K562 (cell line): ENCODE measurements at regions not wholly inside any gene's neighbourhood (a gene's known extent, or its start where the extent isn't known, plus 50 kb on each side); places are given as distances from the start of the nearest gene placed in this dataset.
"Not testable (repeated sequence)": the region's sequence is repeated elsewhere in the genome, so short reads cannot be mapped to it uniquely, and the experiment has no call there.

Experiments
- ATAC-seq: fragments of 200-7000 bp; cut with Tn5 transposase; 3 replicates; pipeline ENCODE4 v1.9.1; 2020; ENCODE audit warnings: moderate library complexity
- BruUV-seq: library from RNA; stranded (reverse); fragments of 400-500 nt; replicated peaks from 2 replicates; lab custom pipeline; 2021; lab: Mats Ljungman, UMichigan
- CTCF ChIA-PET: fragments of 300-600 bp; formaldehyde crosslinking; extraction: SDS; loops from one replicate; lab custom pipeline; 2021; ENCODE audit warnings: low intra/inter-chr PET ratio; lab: Yijun Ruan, JAX
- POLR2A ChIA-PET: fragments of 300-600, 350-650 bp; sonication (Branson Sonifier 250); formaldehyde crosslinking; extraction: SDS; loops from one replicate; lab custom pipeline; 2021; ENCODE audit warnings: antibody characterized with exemption, inconsistent platforms; lab: Yijun Ruan, JAX
- DNase-seq, 4 experiments: peaks; one replicate each; pipeline versions ENCODE4 v3.0.0 to v3.0.0-alpha.2; 2011 to 2018; ENCODE audit warnings: low spot score in 3 of 4, mixed read lengths in 3 of 4; ENCODE audit errors: extremely low read depth in 1 of 4
- FAIRE-seq: peaks from 2 replicates; lab custom pipeline; 2011; peaks lifted over from hg19 to GRCh38; lab: Jason Lieb, UNC
- H2AFZ ChIP-seq: 2 replicates; pipeline ENCODE4 v1.6.0; 2011; ENCODE audit warnings: low read depth, low read length, control low read depth, inconsistent platforms
- H3K27ac ChIP-seq: fragments of 200-600 bp; 3 replicates; pipeline ENCODE4 v1.8.0; 2011; ENCODE audit warnings: low read depth, mild to moderate bottlenecking, control low read depth, inconsistent platforms, low read length, moderate library complexity, mixed read lengths; ENCODE audit errors: extremely low read depth
- H3K27me3 ChIP-seq, 2 experiments: fragments of 300-600 bp in 1 of 2; 2 replicates in 1 of 2; 3 replicates in 1 of 2; pipeline versions ENCODE4 v1.6.0 to v1.8.0; 2011; ENCODE audit warnings: inconsistent platforms in 2 of 2, low read length in 2 of 2, mild to moderate bottlenecking in 1 of 2, mixed read lengths in 1 of 2, moderate library complexity in 1 of 2; ENCODE audit not compliant: control insufficient read depth in 2 of 2, insufficient read depth in 2 of 2
- H3K36me3 ChIP-seq: fragments of 300-600 bp; 3 replicates; pipeline ENCODE4 v1.8.0; 2011; ENCODE audit warnings: mild to moderate bottlenecking, low read length, inconsistent platforms; ENCODE audit not compliant: control insufficient read depth, insufficient read depth
- H3K4me1 ChIP-seq, 2 experiments: fragments of 200-600 bp in 1 of 2; replicated peaks in 1 of 2; 2 replicates in 1 of 2; 3 replicates in 1 of 2; pipeline versions ENCODE4 v1.5.1 to v1.8.0; 2011; ENCODE audit warnings: inconsistent platforms in 2 of 2, low read length in 2 of 2, mild to moderate bottlenecking in 1 of 2, mixed read lengths in 1 of 2, moderate library complexity in 1 of 2; ENCODE audit not compliant: control insufficient read depth in 2 of 2, insufficient read depth in 2 of 2
- H3K4me2 ChIP-seq: 2 replicates; pipeline ENCODE4 v1.6.1; 2011; ENCODE audit warnings: low read length, control low read depth, inconsistent platforms, mixed read lengths; ENCODE audit not compliant: insufficient read depth
- H3K4me3 ChIP-seq: fragments of 200-600 bp; sonication (generic), shearing (Covaris generic); 2 replicates; pipeline ENCODE4 v1.5.1; 2016; ENCODE audit warnings: control low read depth, inconsistent platforms
- H3K79me2 ChIP-seq: fragments of 200-600 bp; 3 replicates; pipeline ENCODE4 v1.8.0; 2011; ENCODE audit warnings: low read length, inconsistent platforms; ENCODE audit not compliant: control insufficient read depth, insufficient read depth
- H3K9ac ChIP-seq, 2 experiments: 2 replicates each; pipeline versions ENCODE4 v1.6.0 to v1.6.1; 2011; ENCODE audit warnings: low read depth in 2 of 2, low read length in 2 of 2, control low read depth in 1 of 2, inconsistent platforms in 1 of 2, mild to moderate bottlenecking in 1 of 2, mixed read lengths in 1 of 2; ENCODE audit not compliant: insufficient read depth in 1 of 2
- H3K9me1 ChIP-seq: one replicate; pipeline ENCODE4 v1.6.0; 2011; ENCODE audit warnings: inconsistent platforms, mild to moderate bottlenecking, low read length, moderate library complexity; ENCODE audit not compliant: control insufficient read depth, insufficient read depth
- H3K9me3 ChIP-seq: replicated peaks from 2 replicates; pipeline ENCODE4 v1.5.1; 2011; ENCODE audit warnings: low read depth, low read length, inconsistent platforms; ENCODE audit not compliant: control insufficient read depth, insufficient read depth
- H4K20me1 ChIP-seq: replicated peaks from 2 replicates; pipeline ENCODE4 v1.6.1; 2011; ENCODE audit warnings: low read length, inconsistent platforms, mixed read lengths; ENCODE audit not compliant: control insufficient read depth, insufficient read depth
- CEBPG ChIP-seq, 3 experiments: fragments of 200-800 bp in 1 of 3; sonication (Bioruptor generic) in 1 of 3; sonication (generic) in 1 of 3; formaldehyde crosslinking in 1 of 3; IDR thresholded peaks in 2 of 3; conservative IDR thresholded peaks in 1 of 3; 2 replicates each; pipeline versions ENCODE4 v1.6.1 to v1.8.0; 2016 to 2022; ENCODE audit warnings: missing compliant biosample characterization in 2 of 3, missing genetic modification characterization in 2 of 3, mild to moderate bottlenecking in 1 of 3, missing genetic modification reagents in 1 of 3
- KAT8 ChIP-seq: fragments of 450-650 bp; IDR thresholded peaks from 2 replicates; pipeline ENCODE4 v1.6.1; 2016; ENCODE audit warnings: low read depth, mild to moderate bottlenecking
- LARP7 ChIP-seq: fragments of 450-650 bp; IDR thresholded peaks from 2 replicates; pipeline ENCODE4 v1.6.1; 2016
- NR3C1 ChIP-seq: sonication (generic); formaldehyde crosslinking; IDR thresholded peaks from 2 replicates; pipeline ENCODE4 v1.8.1; 2022; ENCODE audit warnings: missing genetic modification reagents
- POU5F1 ChIP-seq: fragments of 150-350 bp; IDR thresholded peaks from 2 replicates; pipeline ENCODE4 v1.6.1; 2014; ENCODE audit warnings: borderline replicate concordance, low read length, low read depth, mild to moderate bottlenecking; ENCODE audit not compliant: partially characterized antibody
- TBP ChIP-seq: optimal IDR thresholded peaks from 2 replicates; pipeline ENCODE3; 2011; ENCODE audit warnings: low read depth, low read length, improper control_type of control experiment
- ZNF175 ChIP-seq: fragments of 200-800 bp; sonication (Bioruptor generic); IDR thresholded peaks from 2 replicates; pipeline ENCODE4 v1.6.1; 2016; ENCODE audit warnings: low read depth, mild to moderate bottlenecking, missing genetic modification characterization, missing compliant biosample characterization
- ZNF561 ChIP-seq: fragments of 450-650 bp; formaldehyde crosslinking; conservative IDR thresholded peaks from 2 replicates; pipeline ENCODE4 v1.4.0; 2020; ENCODE audit warnings: mild to moderate bottlenecking, moderate library complexity
- WGBS: fragments of 100-300 bp; shearing (Covaris generic); methylation state at CpG from one replicate; pipeline ENCODE4 v1.1.6; 2016; ENCODE audit warnings: low coverage, mixed read lengths; ENCODE audit not compliant: insufficient coverage; ENCODE audit errors: missing lambda C conversion rate; 5-methylcytosine and 5-hydroxymethylcytosine counted together
- in situ Hi-C: fragments of 300-500 bp; cut with MboI; formaldehyde crosslinking; loops from 4 replicates; pipeline ENCODE4 v1.15.0; 2018; ENCODE audit warnings: inconsistent platforms, mixed read lengths
- intact Hi-C: fragments of 100-400 bp; cut with micrococcal nuclease; formaldehyde crosslinking; loops from 2 replicates; pipeline ENCODE4 v1.14.2; 2022
- TF ChIP-seq, protein P1 (sequence below): sonication (generic); formaldehyde crosslinking; IDR thresholded peaks from 2 replicates; pipeline ENCODE4 v1.8.0; 2022; ENCODE audit warnings: missing genetic modification reagents, mild to moderate bottlenecking, moderate library complexity, borderline replicate concordance
- TF ChIP-seq, protein P2 (sequence below): fragments of 450-650 bp; formaldehyde crosslinking; IDR thresholded peaks from 2 replicates; pipeline ENCODE4 v1.4.0; 2020; ENCODE audit warnings: mild to moderate bottlenecking, moderate library complexity

DNA sequence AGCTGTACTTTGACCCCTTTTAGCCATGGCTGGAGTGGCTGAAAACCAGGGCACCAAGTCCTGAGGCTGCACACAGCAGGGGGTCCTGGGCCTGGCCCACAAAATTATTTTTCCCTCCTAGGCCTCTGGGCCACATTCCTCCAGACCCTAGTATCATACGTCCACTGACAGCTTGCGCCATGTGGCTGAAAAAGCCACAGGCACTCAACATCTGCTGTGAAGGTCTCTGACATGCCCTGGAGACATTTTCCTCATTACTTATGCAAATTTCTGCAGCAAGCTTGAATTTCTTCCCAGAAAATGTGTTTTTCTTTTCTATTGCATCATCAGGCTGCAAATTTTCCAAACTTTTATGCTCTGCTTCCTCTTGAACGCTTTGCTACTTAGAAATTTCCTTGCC lies 239.0 kb downstream of the SQOR start:
- FAIRE-seq (no peak), ATAC-seq (no peak), DNase-seq (no peak)
- Histone ChIP-seq H3K4me1 (no peaks in the 10 kb centered on the region), H3K36me3 (no peaks in the 10 kb centered on the region), H3K9me3 (no peaks in the 10 kb centered on the region), H3K27me3 (no peaks in the 10 kb centered on the region), H2AFZ (no peak overlapping the region), H3K9ac (no peak overlapping the region), H4K20me1 (no peaks in the 10 kb centered on the region), H3K9me1 (no peaks in the 10 kb centered on the region), H3K4me2 (no peak overlapping the region), H3K4me3 (no peak overlapping the region), H3K27ac (no peak overlapping the region), H3K79me2 (no peaks in the 10 kb centered on the region)
- TF ChIP-seq CEBPG (CRISPR knock-in tag; IDR thresholded peaks at IDR 0.05) (no peak), CEBPG (tag; conservative IDR thresholded peaks at IDR 0.05 in 1 of 2, IDR thresholded peaks at IDR 0.05 in 1 of 2) (no peak), NR3C1 (CRISPR knock-in tag) (no peak), KAT8 (no peak), ZNF561 (CRISPR knock-in tag) (no peak), POU5F1 (no peak), ZNF175 (no peak), TBP (no peak), LARP7 (no peak)
- TF ChIP-seq, protein P1, sequence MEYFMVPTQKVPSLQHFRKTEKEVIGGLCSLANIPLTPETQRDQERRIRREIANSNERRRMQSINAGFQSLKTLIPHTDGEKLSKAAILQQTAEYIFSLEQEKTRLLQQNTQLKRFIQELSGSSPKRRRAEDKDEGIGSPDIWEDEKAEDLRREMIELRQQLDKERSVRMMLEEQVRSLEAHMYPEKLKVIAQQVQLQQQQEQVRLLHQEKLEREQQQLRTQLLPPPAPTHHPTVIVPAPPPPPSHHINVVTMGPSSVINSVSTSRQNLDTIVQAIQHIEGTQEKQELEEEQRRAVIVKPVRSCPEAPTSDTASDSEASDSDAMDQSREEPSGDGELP = no peak
- TF ChIP-seq, protein P2, sequence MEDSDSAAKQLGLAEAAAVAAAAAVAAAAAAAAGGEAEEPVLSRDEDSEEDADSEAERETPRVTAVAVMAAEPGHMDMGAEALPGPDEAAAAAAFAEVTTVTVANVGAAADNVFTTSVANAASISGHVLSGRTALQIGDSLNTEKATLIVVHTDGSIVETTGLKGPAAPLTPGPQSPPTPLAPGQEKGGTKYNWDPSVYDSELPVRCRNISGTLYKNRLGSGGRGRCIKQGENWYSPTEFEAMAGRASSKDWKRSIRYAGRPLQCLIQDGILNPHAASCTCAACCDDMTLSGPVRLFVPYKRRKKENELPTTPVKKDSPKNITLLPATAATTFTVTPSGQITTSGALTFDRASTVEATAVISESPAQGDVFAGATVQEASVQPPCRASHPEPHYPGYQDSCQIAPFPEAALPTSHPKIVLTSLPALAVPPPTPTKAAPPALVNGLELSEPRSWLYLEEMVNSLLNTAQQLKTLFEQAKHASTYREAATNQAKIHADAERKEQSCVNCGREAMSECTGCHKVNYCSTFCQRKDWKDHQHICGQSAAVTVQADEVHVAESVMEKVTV (CRISPR knock-in tag) = no peak
- intact Hi-C loops = no loop called here
- POLR2A ChIA-PET = no interaction called here
- no TSS peak for BruUV-seq
- WGBS = 6% methylated on average over 3 of the region's 3 CpGs
- CTCF ChIA-PET = no interaction called here
- in situ Hi-C loops = no loop called here

DNA sequence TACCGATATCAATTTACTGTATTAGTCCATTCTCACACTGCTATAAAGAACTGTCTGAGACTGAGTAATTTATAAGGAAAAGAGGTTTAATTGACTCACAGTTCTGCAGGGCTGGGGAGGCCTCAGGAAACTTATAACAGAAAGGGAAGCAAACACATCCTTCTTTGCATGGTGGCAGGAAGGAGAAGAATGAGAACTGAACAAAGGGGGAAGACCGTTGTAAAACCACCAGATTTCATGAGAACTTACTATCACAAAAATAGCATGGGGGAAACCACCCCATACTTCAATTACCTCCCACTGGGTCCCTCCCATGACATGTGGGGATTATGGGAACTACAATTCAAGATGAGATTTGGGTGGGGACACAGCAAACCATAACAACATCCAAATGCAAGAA lies 239.7 kb downstream of the SQOR start:
- POLR2A ChIA-PET, BruUV-seq, FAIRE-seq, H3K4me3 ChIP-seq, H3K27me3 ChIP-seq, H3K27ac ChIP-seq, in situ Hi-C loops, H2AFZ ChIP-seq, intact Hi-C loops, H3K36me3 ChIP-seq, H3K4me2 ChIP-seq, ATAC-seq, H3K9ac ChIP-seq, H3K9me3 ChIP-seq, CTCF ChIA-PET, DNase-seq, H3K9me1 ChIP-seq, H4K20me1 ChIP-seq, H3K4me1 ChIP-seq, H3K79me2 ChIP-seq: not testable (repeated sequence)
- WGBS = 0% methylated on average over 2 of the region's 2 CpGs
